Activated CD8-positive, alpha-beta T cell treated with anti-CD3 and anti-CD28 coated beads for 36 hours (primary cell): ENCODE measurements at regions not wholly inside any gene's neighbourhood (a gene's known extent, or its start where the extent isn't known, plus 50 kb on each side); places are given as distances from the start of the nearest gene placed in this dataset.

ENCODE experiments used
- ATAC-seq: fragments of 200-7000 bp; cut with Tn5 transposase; one replicate; pipeline ENCODE4 v1.10.0; 2021; ENCODE audit warnings: mild to moderate bottlenecking, moderate library complexity
- CTCF ChIA-PET: fragments of 350-600 bp; sonication (Branson Sonifier 250); formaldehyde crosslinking; loops from one replicate; lab custom pipeline; 2021; ENCODE audit warnings: antibody characterized with exemption; lab: Charles Lee
- POLR2A ChIA-PET: fragments of 350-600 bp; sonication (Branson Sonifier 250); formaldehyde crosslinking; loops from one replicate; lab custom pipeline; 2021; ENCODE audit warnings: antibody characterized with exemption; lab: Charles Lee
- DNase-seq: peaks from one replicate; pipeline ENCODE4 v3.0.0-alpha.2; 2020
- H3K27ac Mint-ChIP-seq: one replicate; pipeline ENCODE4 v1.8.0; 2021; ENCODE audit warnings: mild to moderate bottlenecking, mixed read lengths
- H3K27me3 Mint-ChIP-seq: one replicate; pipeline ENCODE4 v1.8.0; 2021; ENCODE audit warnings: mixed read lengths
- H3K36me3 Mint-ChIP-seq: one replicate; pipeline ENCODE4 v1.8.0; 2021; ENCODE audit warnings: low read depth, mixed read lengths
- H3K4me1 Mint-ChIP-seq: one replicate; pipeline ENCODE4 v1.8.0; 2021; ENCODE audit warnings: low read depth, mixed read lengths
- H3K4me3 Mint-ChIP-seq: one replicate; pipeline ENCODE4 v1.8.0; 2021; ENCODE audit warnings: mild to moderate bottlenecking, moderate library complexity, mixed read lengths
- H3K9me3 Mint-ChIP-seq: one replicate; pipeline ENCODE4 v1.8.0; 2021; ENCODE audit warnings: mixed read lengths
- CTCF ChIP-seq: fragments of 200-600 bp; IDR thresholded peaks from one replicate; pipeline ENCODE4 v1.8.0; 2022; ENCODE audit warnings: antibody characterized with exemption, mild to moderate bottlenecking
- intact Hi-C: fragments of 100-400 bp; cut with micrococcal nuclease; formaldehyde crosslinking; loops from one replicate; pipeline ENCODE4 v1.10.0; 2022

- TF ChIP-seq CTCF, result no peak
- ChIA-PET POLR2A (interaction anchor here (1.1 kb wide), 1 partner anchor 18 kb away, joined by 3 read pairs; no protein-coding TSS in a partner anchor), CTCF (interaction anchor here (1.2 kb wide), 1 partner anchor 42 kb away, joined by 3 read pairs; no protein-coding TSS in a partner anchor)
- Mint-ChIP-seq H3K27me3 (peaks cover 2% of the 10 kb centered on the region), H3K27ac (no peak overlapping the region), H3K36me3 (no peaks in the 10 kb centered on the region), H3K4me3 (no peak overlapping the region), H3K9me3 (no peaks in the 10 kb centered on the region), H3K4me1 (peaks cover 3% of the 10 kb centered on the region)
- intact Hi-C loops, result no loop called here
- ATAC-seq (no peak), DNase-seq (no peak)
Measured at GRCh38 chr14:98724734-98725133, 547.3 kb downstream of the BCL11B start.

- ChIA-PET POLR2A (interaction anchor here (1.1 kb wide), 1 partner anchor 17 kb away, joined by 3 read pairs; no protein-coding TSS in a partner anchor), CTCF (no interaction called here)
- ATAC-seq, result no peak
- Mint-ChIP-seq H3K4me3 (no peak overlapping the region), H3K9me3 (no peaks in the 10 kb centered on the region), H3K27ac (no peak overlapping the region), H3K4me1 (peaks cover 3% of the 10 kb centered on the region), H3K27me3 (peaks cover 2% of the 10 kb centered on the region), H3K36me3 (no peaks in the 10 kb centered on the region)
- TF ChIP-seq CTCF, result no peak
- intact Hi-C loops, result no loop called here
- DNase-seq, result no peak
Measured at GRCh38 chr14:98725191-98725590, 546.8 kb downstream of the BCL11B start.

GRCh38 chr14:98725676-98726075 lies 546.3 kb downstream of the BCL11B start:
- Mint-ChIP-seq H3K9me3 (no peaks in the 10 kb centered on the region), H3K36me3 (no peaks in the 10 kb centered on the region), H3K27me3 (peaks cover 2% of the 10 kb centered on the region), H3K4me1 (peaks cover 3% of the 10 kb centered on the region), H3K4me3 (no peak overlapping the region), H3K27ac (no peak overlapping the region)
- intact Hi-C loops, result no loop called here
- ChIA-PET POLR2A (interaction anchor here (1.1 kb wide), 1 partner anchor 17 kb away, joined by 3 read pairs; no protein-coding TSS in a partner anchor), CTCF (no interaction called here)
- TF ChIP-seq CTCF, result no peak
- ATAC-seq, result no peak
- no peak for DNase-seq

- peaks cover 2% of the 10 kb centered on the region for H3K27me3 Mint-ChIP-seq
- ChIA-PET CTCF (no interaction called here), POLR2A (interaction anchor here (0.6 kb wide), 1 partner anchor 142 kb away, joined by 3 read pairs; no protein-coding TSS in a partner anchor)
- H3K4me3 Mint-ChIP-seq, result no peak overlapping the region
- DNase-seq (no peak), ATAC-seq (no peak)
- no peaks in the 10 kb centered on the region for H3K4me1 Mint-ChIP-seq
- H3K36me3 Mint-ChIP-seq, result no peaks in the 10 kb centered on the region
- H3K27ac Mint-ChIP-seq, result no peak overlapping the region
- H3K9me3 Mint-ChIP-seq, result no peaks in the 10 kb centered on the region
- no peak for TF ChIP-seq CTCF
- intact Hi-C loops, result no loop called here
Measured at GRCh38 chr14:98726585-98727405, 545.2 kb downstream of the BCL11B start.

GRCh38 chr14:98728024-98728423 lies 544.0 kb downstream of the BCL11B start:
- H3K36me3 Mint-ChIP-seq, result no peaks in the 10 kb centered on the region
- intact Hi-C loops, result no loop called here
- H3K4me3 Mint-ChIP-seq, result no peak overlapping the region
- H3K27ac Mint-ChIP-seq, result no peak overlapping the region
- ChIA-PET CTCF (interaction anchor here (0.8 kb wide), 1 partner anchor 11 kb away, joined by 3 read pairs; no protein-coding TSS in a partner anchor), POLR2A (interaction anchor here (0.6 kb wide), 1 partner anchor 14 kb away, joined by 3 read pairs; no protein-coding TSS in a partner anchor)
- peaks cover 2% of the 10 kb centered on the region for H3K27me3 Mint-ChIP-seq
- H3K9me3 Mint-ChIP-seq, result no peaks in the 10 kb centered on the region
- no peaks in the 10 kb centered on the region for H3K4me1 Mint-ChIP-seq
- TF ChIP-seq CTCF, result no peak
- no peak for ATAC-seq
- DNase-seq, result no peak
